GM21576 (cell line): ENCODE measurements at regions not wholly inside any gene's neighbourhood (a gene's known extent, or its start where the extent isn't known, plus 50 kb on each side); places are given as distances from the start of the nearest gene placed in this dataset.
"Not testable (repeated sequence)": the region's sequence is repeated elsewhere in the genome, so short reads cannot be mapped to it uniquely, and the experiment has no call there.

Experiments
- ATAC-seq: cut with Tn5 transposase; IDR thresholded peaks from one replicate; pipeline ENCODE4 v1.9.1; 2021; ENCODE audit warnings: mild to moderate bottlenecking, moderate library complexity; ENCODE audit not compliant: unreplicated experiment

DNA sequence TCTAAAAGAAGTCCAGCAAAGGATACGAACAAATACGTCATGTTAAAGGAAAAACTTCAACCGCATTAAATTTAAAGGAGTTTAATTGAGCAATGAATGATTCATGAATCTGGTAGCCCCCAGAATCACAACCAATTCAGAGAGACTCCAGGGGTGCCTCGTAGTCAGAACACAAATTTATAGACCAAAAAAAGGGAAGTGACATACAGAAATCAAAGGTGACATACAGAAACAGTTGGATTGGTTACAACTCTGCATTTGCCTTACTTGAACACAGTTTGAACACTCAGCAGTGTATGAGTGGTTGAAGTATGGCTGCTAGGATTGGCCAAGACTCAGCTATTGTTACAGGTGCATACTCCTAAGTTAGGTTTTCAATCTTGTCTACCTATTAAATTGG, 59.5 kb upstream of the SERP2 start:
- not testable (repeated sequence) for ATAC-seq

DNA sequence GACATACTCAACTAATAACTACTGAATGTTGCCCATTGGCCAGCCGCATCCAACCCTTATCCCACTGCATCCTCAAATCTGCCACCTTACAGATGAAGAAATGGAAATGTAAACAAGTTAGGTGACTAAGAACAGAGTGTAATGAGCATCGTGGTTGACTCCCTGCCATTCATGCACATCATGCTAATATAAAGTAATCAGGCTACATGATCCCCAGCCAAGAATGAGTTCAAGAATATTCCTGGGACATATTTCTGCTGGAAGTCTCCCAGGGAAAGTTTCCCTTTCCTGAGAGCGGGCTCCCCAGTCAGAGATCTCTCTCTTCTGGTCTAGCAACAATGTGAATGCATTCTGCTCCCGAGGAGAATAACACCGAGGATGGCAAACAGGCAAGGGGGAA, 55.9 kb upstream of the SERP2 start:
- no peak for ATAC-seq

DNA sequence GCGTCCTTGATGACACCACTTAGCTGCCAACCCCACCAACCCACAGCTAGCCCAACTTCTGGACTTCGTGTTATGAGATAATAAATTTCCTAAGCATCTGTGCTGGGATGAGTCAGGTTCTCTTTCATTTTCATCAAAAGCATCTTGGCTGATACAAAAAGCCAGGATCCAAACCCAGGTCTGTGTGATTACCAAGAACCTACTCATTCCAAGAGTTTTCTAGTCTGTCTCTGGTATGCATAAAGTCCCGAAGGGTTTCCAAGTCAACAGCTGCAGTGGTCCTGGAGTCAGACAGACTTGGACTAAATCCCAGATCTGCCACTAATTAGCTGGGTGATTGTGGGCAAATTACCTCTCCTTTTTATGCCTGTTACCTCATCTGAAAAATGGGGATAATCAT, 55.5 kb upstream of the SERP2 start:
- no peak for ATAC-seq

DNA sequence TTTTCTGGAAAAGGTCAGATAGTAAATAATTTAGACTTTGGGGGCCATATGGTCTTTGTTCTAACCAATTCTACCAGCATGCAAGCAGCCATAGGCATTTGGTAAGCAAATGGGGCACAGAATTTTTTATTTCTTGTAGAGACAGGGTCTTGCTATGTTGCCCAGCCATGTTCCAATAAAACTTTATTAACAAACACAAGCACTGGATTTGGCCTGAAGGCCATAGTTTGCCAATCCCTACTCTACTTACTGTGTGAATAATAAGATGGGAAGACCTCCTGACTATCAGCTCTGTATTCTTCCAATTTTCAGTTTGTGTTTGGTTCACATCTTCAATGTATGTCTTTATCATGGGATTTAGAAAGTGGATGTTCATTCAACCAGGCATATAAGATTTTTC, 53.0 kb upstream of the SERP2 start:
- ATAC-seq: no peak

DNA sequence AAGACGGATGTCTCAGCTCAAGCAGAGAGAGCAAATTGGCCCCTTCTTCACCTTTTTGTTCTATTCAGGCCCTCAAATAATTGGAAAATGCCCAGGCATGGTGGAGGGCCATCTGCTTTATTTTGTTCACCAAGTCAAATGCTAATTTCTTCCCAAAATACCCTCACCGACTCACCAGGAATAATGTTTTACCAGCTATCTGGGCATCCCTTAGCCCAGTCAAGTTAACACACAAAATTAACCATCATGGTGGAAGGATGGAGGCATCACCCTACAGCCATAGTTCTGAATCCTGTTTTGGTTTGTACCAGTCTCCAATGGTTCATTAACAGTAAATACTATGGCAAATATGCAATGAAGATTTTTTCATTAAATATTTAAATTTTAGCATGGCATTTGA, 51.7 kb upstream of the SERP2 start:
- no peak for ATAC-seq

DNA sequence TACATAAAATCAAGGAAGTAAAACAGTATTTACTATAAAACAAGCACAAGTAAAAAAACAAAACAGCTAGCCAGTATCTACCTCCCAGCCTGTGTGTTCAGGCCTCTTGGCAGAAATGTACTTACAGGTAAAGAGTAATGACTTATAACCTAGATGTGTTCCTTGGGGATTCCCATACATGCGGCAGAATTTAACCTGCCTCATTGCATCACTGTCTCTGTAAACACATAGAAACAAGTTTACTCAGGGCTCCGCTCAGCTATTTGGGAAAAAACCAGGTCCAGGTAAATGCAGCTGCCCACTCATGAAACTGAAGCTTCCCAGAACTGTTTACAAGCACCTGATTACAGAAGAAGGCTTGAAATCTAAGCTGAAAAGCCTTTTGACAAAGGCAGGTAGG, 50.7 kb upstream of the SERP2 start:
- ATAC-seq: no peak

DNA sequence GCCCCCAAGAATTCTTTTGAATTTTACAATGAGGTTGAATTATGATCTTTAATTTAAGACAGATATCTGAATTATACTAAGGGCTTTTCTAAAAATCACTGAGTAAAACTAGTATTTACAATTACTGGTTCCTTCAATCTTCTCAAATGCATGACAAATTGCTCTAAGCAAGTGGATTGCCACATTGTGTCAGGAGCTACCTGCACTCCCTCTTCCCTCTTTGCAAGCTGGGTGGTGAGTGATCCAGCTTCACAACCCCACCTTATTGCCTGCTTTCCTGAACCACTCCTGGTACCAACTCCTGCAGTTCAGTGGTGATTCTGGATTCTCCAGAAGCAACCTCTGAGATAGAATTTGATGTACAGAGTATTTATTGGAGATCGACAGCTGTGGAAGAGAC, 49.9 kb upstream of the SERP2 start:
- ATAC-seq: no peak
